NT2/D1 (cell line): ENCODE measurements at regions not wholly inside any gene's neighbourhood (a gene's known extent, or its start where the extent isn't known, plus 50 kb on each side); places are given as distances from the start of the nearest gene placed in this dataset.
"Not testable (repeated sequence)": the region's sequence is repeated elsewhere in the genome, so short reads cannot be mapped to it uniquely, and the experiment has no call there.

Experiments
- SUZ12 ChIP-seq: IDR thresholded peaks from 2 replicates; pipeline ENCODE4 v1.6.1; 2011; ENCODE audit not compliant: insufficient read length, insufficient read depth; ENCODE audit errors: extremely low read depth
- YY1 ChIP-seq: IDR thresholded peaks from 2 replicates; pipeline ENCODE4 v1.6.1; 2011; ENCODE audit not compliant: insufficient read length, insufficient read depth
- ZNF274 ChIP-seq: IDR thresholded peaks from 2 replicates; pipeline ENCODE4 v1.6.1; 2011; ENCODE audit warnings: mild to moderate bottlenecking, low read depth, low read length

GRCh38 chr6:10171706-10172105 lies 243.2 kb downstream of the TFAP2A start:
- not testable (repeated sequence) for TF ChIP-seq SUZ12, YY1, ZNF274
